Hippocampal formation (tissue), 2 donors: ENCODE measurements at regions not wholly inside any gene's neighbourhood (a gene's known extent, or its start where the extent isn't known, plus 50 kb on each side); places are given as distances from the start of the nearest gene placed in this dataset.
"Not testable (repeated sequence)": the region's sequence is repeated elsewhere in the genome, so short reads cannot be mapped to it uniquely, and the experiment has no call there.

Experiments
- DNase-seq, 2 donors: peaks; one replicate each; lab custom pipeline; 2025; lab: John Stamatoyannopoulos, UW

GRCh38 chr20:30899370-30900079 lies 357.9 kb upstream of the DEFB115 start:
- not testable (repeated sequence) for DNase-seq

GRCh38 chr20:30900080-30900719 lies 357.3 kb upstream of the DEFB115 start:
- DNase-seq, result not testable (repeated sequence)

- DNase-seq, result not testable (repeated sequence)
Measured at GRCh38 chr20:30905231-30905630, 352.2 kb upstream of the DEFB115 start.

- no peak for DNase-seq
Measured at GRCh38 chr20:30910937-30911725, 346.3 kb upstream of the DEFB115 start.

GRCh38 chr20:30911832-30912660 lies 345.4 kb upstream of the DEFB115 start:
- DNase-seq, result not testable (repeated sequence)

GRCh38 chr20:30912661-30913026 lies 344.8 kb upstream of the DEFB115 start:
- DNase-seq, result not testable (repeated sequence)

GRCh38 chr20:30916404-30916803 lies 341.1 kb upstream of the DEFB115 start:
- DNase-seq, result not testable (repeated sequence)

- DNase-seq, result no peak
Measured at GRCh38 chr20:30919514-30920188, 337.8 kb upstream of the DEFB115 start.

GRCh38 chr20:30921286-30922071 lies 336.0 kb upstream of the DEFB115 start:
- DNase-seq, result no peak

- DNase-seq, result no peak
Measured at GRCh38 chr20:30922129-30922528, 335.3 kb upstream of the DEFB115 start.

GRCh38 chr20:30937790-30938189 lies 319.7 kb upstream of the DEFB115 start:
- no peak for DNase-seq

GRCh38 chr20:30949761-30950160 lies 307.7 kb upstream of the DEFB115 start:
- DNase-seq, result no peak

GRCh38 chr20:30951088-30951487 lies 306.4 kb upstream of the DEFB115 start:
- DNase-seq, result not testable (repeated sequence)

GRCh38 chr20:30956649-30957048 lies 300.8 kb upstream of the DEFB115 start:
- not testable (repeated sequence) for DNase-seq

- DNase-seq, result not testable (repeated sequence)
Measured at GRCh38 chr20:30959208-30959607, 298.3 kb upstream of the DEFB115 start.

- no peak for DNase-seq
Measured at GRCh38 chr20:30963591-30963990, 293.9 kb upstream of the DEFB115 start.

GRCh38 chr20:30975859-30976258 lies 281.6 kb upstream of the DEFB115 start:
- not testable (repeated sequence) for DNase-seq

GRCh38 chr20:30985386-30985785 lies 272.1 kb upstream of the DEFB115 start:
- DNase-seq, result no peak
